ENCODE measurements at regions not wholly inside any gene's neighbourhood (a gene's known extent, or its start where the extent isn't known, plus 50 kb on each side); places are given as distances from the start of the nearest gene placed in this dataset.
A peak's percentile ranks its signal among the peaks of the same experiment; 100 is the strongest.

- DNase-seq = no peak
These were observed 110.7 kb upstream of the CTSC start for GRCh38 chr11:88448131-88448670.

GRCh38 chr11:88447281-88447680 is 109.7 kb upstream of the CTSC start:
- DNase-seq = no peak

- DNase-seq = no peak
These were observed 101.8 kb upstream of the CTSC start for GRCh38 chr11:88439356-88439755.

GRCh38 chr11:88438721-88439120 is 101.2 kb upstream of the CTSC start:
- DNase-seq = no peak

- no peak for DNase-seq
These were observed 97.9 kb upstream of the CTSC start for GRCh38 chr11:88435415-88435814.

- DNase-seq = no peak
These were observed 96.9 kb upstream of the CTSC start for GRCh38 chr11:88434333-88434976.

GRCh38 chr11:88433536-88434230 is 96.1 kb upstream of the CTSC start:
- DNase-seq = no peak

- no peak for DNase-seq
These were observed 94.3 kb upstream of the CTSC start for GRCh38 chr11:88431675-88432341.

GRCh38 chr11:88428959-88429358 is 91.4 kb upstream of the CTSC start:
- DNase-seq = no peak

GRCh38 chr11:88427719-88428118 is 90.2 kb upstream of the CTSC start:
- no peak for DNase-seq

- DNase-seq = no peak
These were observed 87.3 kb upstream of the CTSC start for GRCh38 chr11:88424881-88425280.

GRCh38 chr11:88421530-88421929 is 84.0 kb upstream of the CTSC start:
- peak; percentile 28 for DNase-seq

GRCh38 chr11:88420165-88420791 is 82.7 kb upstream of the CTSC start:
- no peak for DNase-seq

GRCh38 chr11:88418508-88418907 is 81.0 kb upstream of the CTSC start:
- DNase-seq = no peak

- no peak for DNase-seq
These were observed 78.0 kb upstream of the CTSC start for GRCh38 chr11:88415495-88415894.

- no peak for DNase-seq
These were observed 77.5 kb upstream of the CTSC start for GRCh38 chr11:88414981-88415413.

GRCh38 chr11:88414385-88414861 is 76.9 kb upstream of the CTSC start:
- DNase-seq = no peak

GRCh38 chr11:88411265-88411664 is 73.7 kb upstream of the CTSC start:
- DNase-seq = no peak

- no peak for DNase-seq
These were observed 73.1 kb upstream of the CTSC start for GRCh38 chr11:88410656-88411055.

GRCh38 chr11:88410056-88410455 is 72.5 kb upstream of the CTSC start:
- no peak for DNase-seq

- DNase-seq = no peak
These were observed 69.3 kb upstream of the CTSC start for GRCh38 chr11:88406876-88407275.

GRCh38 chr11:88405853-88406252 is 68.3 kb upstream of the CTSC start:
- DNase-seq = no peak
